Left forelimb (tissue), 1 donor: ENCODE measurements at regions not wholly inside any gene's neighbourhood (a gene's known extent, or its start where the extent isn't known, plus 50 kb on each side); places are given as distances from the start of the nearest gene placed in this dataset.

Source experiments
- DNase-seq: peaks from one replicate; pipeline ENCODE4 v3.0.0-alpha.2; 2018; ENCODE audit warnings: low spot score

- no peak for DNase-seq
Measured at GRCh38 chr9:20117482-20117881, 328.6 kb upstream of the SLC24A2 start.

GRCh38 chr9:20114974-20115373, 326.1 kb upstream of the SLC24A2 start:
- DNase-seq = no peak

- no peak for DNase-seq
Measured at GRCh38 chr9:20112205-20112783, 323.5 kb upstream of the SLC24A2 start.

- no peak for DNase-seq
Measured at GRCh38 chr9:20111173-20111843, 322.5 kb upstream of the SLC24A2 start.

GRCh38 chr9:20095430-20096092, 306.7 kb upstream of the SLC24A2 start:
- DNase-seq = no peak

- no peak for DNase-seq
Measured at GRCh38 chr9:20092561-20092960, 303.7 kb upstream of the SLC24A2 start.

GRCh38 chr9:20087481-20087880, 298.6 kb upstream of the SLC24A2 start:
- no peak for DNase-seq

GRCh38 chr9:20085842-20086241, 297.0 kb upstream of the SLC24A2 start:
- no peak for DNase-seq

- DNase-seq = no peak
Measured at GRCh38 chr9:20084125-20084524, 295.3 kb upstream of the SLC24A2 start.

GRCh38 chr9:20083390-20083789, 294.6 kb upstream of the SLC24A2 start:
- no peak for DNase-seq

- DNase-seq = no peak
Measured at GRCh38 chr9:20082831-20083230, 294.0 kb upstream of the SLC24A2 start.

GRCh38 chr9:20082406-20082805, 293.6 kb upstream of the SLC24A2 start:
- DNase-seq = no peak

GRCh38 chr9:20078246-20078645, 289.4 kb upstream of the SLC24A2 start:
- DNase-seq = no peak

GRCh38 chr9:20074291-20074690, 285.5 kb upstream of the SLC24A2 start:
- no peak for DNase-seq

GRCh38 chr9:20070336-20070735, 281.5 kb upstream of the SLC24A2 start:
- no peak for DNase-seq

GRCh38 chr9:20065796-20066700, 277.2 kb upstream of the SLC24A2 start:
- no peak for DNase-seq

GRCh38 chr9:20065046-20065445, 276.2 kb upstream of the SLC24A2 start:
- no peak for DNase-seq

GRCh38 chr9:20054734-20055133, 265.9 kb upstream of the SLC24A2 start:
- no peak for DNase-seq

GRCh38 chr9:20048985-20049384, 260.1 kb upstream of the SLC24A2 start:
- no peak for DNase-seq

- no peak for DNase-seq
Measured at GRCh38 chr9:20048437-20048836, 259.6 kb upstream of the SLC24A2 start.

GRCh38 chr9:20044686-20045085, 255.8 kb upstream of the SLC24A2 start:
- DNase-seq = no peak

GRCh38 chr9:20043461-20043860, 254.6 kb upstream of the SLC24A2 start:
- no peak for DNase-seq
